HT1080 (cell line): ENCODE measurements at regions not wholly inside any gene's neighbourhood (a gene's known extent, or its start where the extent isn't known, plus 50 kb on each side); places are given as distances from the start of the nearest gene placed in this dataset.
A peak's percentile ranks its signal among the peaks of the same experiment; 100 is the strongest.

Experiments
- DNase-seq: peaks from one replicate; pipeline ENCODE4 v3.0.0-alpha.2; 2015; ENCODE audit warnings: low read depth

DNA sequence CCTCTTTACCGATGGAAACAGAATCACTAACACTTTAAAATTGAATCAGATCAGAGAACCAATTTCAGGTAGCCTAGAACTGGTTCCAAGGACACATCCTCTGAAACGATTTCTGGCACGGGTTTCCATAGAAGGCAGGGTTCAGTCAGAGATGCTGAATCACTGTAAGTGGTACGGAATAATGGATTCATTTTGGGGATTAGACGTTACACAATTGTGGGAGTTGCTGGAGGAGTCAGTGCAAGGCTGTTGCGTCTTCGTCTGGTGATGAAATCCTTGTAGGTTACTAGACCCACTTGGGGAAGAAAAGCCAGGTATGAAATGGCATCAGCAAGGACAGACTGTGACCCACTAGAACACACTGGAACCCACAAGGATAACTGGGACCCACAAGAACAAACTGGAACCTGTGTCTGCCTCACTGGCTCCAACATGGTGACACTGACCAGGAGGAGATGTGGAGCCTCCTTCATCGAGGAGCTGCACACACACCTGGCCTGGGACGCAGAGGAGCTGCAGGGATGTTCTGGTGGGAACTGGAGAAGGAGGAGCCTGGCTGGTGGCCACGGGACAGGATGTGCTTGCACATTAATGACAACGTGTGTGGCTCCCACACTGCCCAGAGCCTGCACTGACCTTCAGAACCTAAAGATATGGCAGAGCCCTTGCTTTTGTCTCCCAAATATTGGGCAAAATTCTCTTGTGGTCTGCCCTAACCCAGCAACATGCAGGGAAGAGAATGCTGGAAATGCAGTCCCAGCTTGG, 105.1 kb downstream of the TRAPPC11 start:
- DNase-seq, result no peak

- no peak for DNase-seq
Measured at GRCh38 chr4:183765251-183765911, 106.3 kb downstream of the TRAPPC11 start.

DNA sequence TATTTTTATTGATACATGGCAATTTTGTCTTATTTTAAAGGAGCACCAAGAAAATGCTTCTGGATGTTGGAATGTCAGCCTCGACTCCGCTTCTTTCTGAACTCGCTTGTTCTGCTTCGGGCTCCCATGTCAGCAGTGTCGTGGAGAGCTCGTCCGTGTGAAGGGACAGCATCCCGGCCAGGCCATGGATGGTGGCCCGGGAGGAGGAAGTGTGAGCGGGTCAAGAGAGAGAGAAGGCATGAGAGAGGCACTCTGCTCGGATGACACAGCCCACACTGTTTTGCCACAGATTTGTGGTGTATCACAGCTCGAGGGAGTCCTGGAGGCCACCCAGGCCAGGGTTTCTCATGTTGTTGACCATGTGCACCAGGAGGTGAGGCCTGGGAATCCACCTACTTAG, 107.0 kb downstream of the TRAPPC11 start:
- DNase-seq, result no peak

- no peak for DNase-seq
Measured at GRCh38 chr4:183770906-183771305, 111.8 kb downstream of the TRAPPC11 start.

DNA sequence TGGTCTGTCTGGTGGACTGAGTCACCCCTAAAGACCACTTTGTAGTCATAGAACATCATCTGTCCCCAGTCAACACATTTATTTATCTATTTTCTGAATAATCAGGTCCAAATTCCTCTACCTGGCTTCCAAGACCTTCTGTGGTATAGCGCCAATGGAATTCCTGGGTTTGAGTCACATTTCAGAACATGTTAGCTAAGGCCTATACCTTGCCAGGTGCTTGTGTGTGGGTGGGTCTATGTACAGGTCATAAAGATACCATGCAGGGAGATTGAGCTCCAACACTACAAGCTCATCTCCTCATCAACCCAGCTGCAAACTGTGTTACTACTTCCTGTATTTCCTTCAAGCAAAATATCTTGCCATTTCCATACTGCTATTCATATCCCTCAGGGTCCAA, 113.3 kb downstream of the TRAPPC11 start:
- DNase-seq, result no peak

- no peak for DNase-seq
Measured at GRCh38 chr4:183773790-183774189, 114.7 kb downstream of the TRAPPC11 start.

DNA sequence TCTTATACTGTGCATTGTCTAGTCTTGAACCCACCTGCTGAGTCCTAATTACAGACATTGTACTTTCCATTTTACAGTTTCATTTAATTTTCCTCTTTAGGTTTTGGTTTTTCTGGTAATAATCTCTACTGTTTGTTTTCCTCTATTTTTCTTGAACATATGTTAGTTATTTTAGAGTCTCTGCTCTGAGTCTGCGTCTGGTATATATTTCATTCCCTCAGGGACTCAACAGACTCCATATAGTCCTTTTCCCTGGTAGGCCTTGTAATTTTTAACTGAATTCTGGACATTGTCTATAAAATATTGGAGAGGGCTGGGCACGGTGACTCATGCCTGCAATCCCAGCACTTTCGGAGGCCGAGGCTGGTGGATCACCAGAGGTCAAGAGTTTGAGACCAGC, 121.8 kb upstream of the STOX2 start:
- no peak for DNase-seq

- DNase-seq, result peak; percentile 36
Measured at GRCh38 chr4:183783991-183784553, 121.0 kb upstream of the STOX2 start.

- DNase-seq, result no peak
Measured at GRCh38 chr4:183788308-183788905, 116.7 kb upstream of the STOX2 start.

GRCh38 chr4:183789657-183790056, 115.5 kb upstream of the STOX2 start:
- peak; percentile 32 for DNase-seq

- no peak for DNase-seq
Measured at GRCh38 chr4:183790661-183791060, 114.4 kb upstream of the STOX2 start.

DNA sequence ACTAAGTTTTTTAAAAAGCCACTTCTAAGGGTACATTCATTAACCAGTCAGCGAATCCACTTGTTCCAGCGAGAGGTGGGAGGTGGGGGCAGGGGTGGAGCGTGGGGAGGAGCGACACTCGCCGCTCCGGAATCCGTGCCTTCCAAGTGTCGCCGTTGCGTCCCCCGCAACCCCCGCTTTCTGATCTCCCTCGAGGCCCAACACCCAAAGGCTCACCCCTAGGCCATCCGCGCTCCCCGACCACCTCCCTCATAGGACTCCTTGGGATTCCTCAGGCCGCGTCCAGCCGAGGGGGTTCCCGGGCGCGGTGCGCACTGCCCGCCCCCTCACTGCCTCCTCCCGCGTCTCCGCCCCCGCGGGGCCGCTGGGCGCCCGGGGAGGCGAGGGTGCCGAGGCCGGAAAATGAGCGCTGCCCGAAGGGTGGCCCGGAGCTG, 108.1 kb upstream of the STOX2 start:
- DNase-seq, result no peak

DNA sequence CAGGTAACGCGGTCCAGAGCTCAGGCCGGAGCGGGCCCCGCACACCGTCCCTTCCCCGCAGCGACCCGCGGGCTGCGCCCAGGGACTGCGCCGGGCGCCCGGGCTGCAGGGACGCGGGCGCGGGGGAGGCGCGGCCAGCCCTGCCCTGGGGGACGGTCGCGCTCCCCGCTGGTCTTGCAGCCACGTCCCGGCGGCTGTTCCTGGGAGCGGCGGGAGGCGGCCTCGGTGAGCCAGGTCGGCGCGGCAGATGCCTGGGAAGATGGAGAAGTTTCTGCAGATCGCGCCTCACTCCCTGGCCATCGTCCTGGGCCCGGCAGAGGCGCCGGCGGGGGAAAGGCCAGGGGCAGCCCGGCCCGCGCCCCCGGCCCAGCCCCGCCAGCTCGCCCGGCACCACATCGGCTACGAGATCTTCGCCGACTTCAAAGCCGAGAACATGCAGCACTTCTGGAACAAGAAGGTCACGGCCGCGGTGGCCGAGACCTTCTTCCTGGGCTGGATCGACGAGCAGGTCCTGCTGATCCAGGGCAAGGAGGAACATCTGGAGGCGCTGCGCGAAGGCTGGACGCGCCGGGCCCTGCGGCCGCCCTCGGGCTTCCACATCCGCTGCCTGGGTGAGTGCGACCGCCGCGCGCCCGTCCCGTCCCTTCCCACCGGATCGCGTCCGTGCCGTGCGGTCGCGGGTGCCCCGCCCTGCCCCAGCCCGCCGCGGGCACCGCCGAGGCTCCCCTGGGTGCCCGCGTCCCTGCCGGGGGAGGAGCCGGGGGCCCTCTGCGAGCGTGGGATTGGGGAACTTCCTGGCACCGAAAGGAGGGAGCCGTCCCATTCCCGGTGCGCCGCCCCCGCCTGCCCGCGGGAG, 107.4 kb upstream of the STOX2 start:
- DNase-seq, result no peak

DNA sequence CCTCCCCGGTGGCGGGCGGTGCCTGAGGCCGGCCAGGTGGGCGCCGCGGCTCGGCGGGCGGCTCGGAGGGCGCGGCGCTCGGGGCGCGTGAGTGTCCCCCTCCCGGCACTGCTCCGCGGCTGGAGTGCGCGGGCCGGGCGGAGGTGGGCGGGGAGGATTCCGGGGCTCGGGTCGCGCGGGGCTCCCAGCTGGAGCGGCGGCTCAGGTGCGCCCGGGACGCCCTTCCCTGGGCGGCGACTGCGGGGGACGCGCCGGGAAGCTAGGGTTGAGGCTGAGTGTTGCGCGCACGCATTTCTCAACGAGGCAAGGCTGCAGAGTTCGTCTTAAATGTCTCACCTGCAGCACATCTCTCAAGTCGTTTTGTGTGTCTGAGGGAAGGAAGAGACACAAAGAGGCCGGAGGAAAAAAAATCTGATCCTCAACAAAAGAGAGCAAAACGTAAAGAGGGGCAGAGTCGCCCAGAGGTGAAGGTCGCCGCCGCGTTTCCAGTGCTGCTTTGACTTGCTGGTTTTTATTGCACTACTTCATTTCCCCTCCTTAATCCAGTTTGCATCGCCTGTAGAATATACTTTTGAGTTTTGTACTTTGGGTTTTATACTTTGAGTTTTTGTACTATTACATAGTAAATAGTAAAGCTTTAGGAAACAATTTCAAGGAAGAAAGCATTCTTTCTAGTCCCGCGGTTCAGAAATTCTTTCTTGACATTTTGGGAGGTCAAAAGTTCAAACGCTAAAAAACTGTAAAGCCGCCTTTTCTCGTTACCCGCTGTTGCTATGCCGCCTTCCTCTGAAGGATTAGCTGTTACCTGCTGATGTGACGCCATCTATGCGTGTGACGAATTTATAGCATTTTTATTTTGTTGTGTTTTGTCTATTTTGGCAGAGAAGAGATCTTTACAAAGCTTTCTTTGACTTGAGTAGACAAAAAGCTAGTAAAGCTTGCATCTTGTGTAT, 106.5 kb upstream of the STOX2 start:
- no peak for DNase-seq

DNA sequence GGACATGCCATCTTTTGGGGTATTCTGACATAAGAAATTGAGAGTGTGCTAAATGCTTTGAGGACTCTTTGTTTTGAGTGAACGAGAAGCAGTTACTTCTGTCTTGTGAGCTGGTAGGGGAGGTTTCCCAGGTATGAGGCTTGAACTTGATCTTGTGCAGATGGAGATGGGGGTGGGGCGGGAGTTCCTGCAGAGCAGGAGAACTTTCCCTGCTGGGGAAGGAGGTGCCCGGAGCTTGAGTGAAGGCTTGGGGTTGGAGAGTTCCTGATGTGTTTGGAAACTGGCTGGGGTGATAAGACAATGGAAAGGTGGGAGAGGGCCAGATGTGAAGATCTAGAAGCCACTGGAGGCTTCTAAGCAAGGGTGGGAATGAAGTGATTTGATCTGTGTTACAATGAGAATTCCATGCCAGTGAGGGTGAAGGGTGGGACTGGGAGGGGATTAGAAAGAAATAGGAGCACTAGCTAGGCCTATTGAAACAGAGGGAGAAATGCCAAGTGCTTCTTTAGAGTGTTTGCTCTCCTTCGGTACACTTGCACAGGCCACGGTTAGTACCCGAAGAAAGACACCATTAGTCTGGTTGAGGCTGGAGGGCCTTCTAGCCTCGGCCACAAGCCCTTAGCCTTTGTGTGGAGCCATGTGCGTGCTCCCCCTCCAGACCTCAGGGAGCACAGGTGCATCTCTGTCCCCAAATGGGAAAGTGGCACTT, 103.5 kb upstream of the STOX2 start:
- DNase-seq, result no peak

GRCh38 chr4:183806341-183806740, 98.8 kb upstream of the STOX2 start:
- no peak for DNase-seq

- no peak for DNase-seq
Measured at GRCh38 chr4:183807420-183808096, 97.5 kb upstream of the STOX2 start.

GRCh38 chr4:183808097-183808456, 97.0 kb upstream of the STOX2 start:
- DNase-seq, result no peak

DNA sequence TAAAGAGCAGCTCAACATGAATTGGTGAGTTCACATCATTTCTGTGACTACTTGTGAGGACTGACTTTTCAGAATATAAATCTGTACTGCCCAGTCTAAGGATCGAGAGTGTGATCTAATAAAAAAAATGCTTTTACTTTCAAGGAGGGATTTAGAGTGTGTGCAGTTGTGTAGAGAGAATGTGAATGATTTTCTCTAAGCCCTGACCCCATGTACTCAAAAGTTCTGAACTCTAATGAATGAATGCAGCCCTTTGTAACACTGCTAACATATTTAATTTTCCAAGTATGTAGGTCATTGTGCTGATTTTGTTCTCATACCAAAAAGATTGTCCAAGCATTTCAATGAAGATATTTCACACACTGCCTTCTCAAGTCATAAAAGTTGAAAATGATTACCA, 92.5 kb upstream of the STOX2 start:
- no peak for DNase-seq
